GM12864 (cell line): ENCODE measurements at regions not wholly inside any gene's neighbourhood (a gene's known extent, or its start where the extent isn't known, plus 50 kb on each side); places are given as distances from the start of the nearest gene placed in this dataset.

Source experiments
- DNase-seq: peaks from one replicate; pipeline ENCODE4 v3.0.0-alpha.2; 2011; ENCODE audit warnings: low read depth
- H3K4me3 ChIP-seq: 2 replicates; pipeline ENCODE4 v1.5.1; 2011; ENCODE audit warnings: mild to moderate bottlenecking, low read depth, low read length, control low read depth
- TF ChIP-seq, protein P1 (sequence below): IDR thresholded peaks from 2 replicates; pipeline ENCODE4 v1.5.1; 2011; ENCODE audit warnings: low read depth, mild to moderate bottlenecking, moderate library complexity, low read length, control low read depth, inconsistent platforms; ENCODE audit errors: missing control alignments

DNA sequence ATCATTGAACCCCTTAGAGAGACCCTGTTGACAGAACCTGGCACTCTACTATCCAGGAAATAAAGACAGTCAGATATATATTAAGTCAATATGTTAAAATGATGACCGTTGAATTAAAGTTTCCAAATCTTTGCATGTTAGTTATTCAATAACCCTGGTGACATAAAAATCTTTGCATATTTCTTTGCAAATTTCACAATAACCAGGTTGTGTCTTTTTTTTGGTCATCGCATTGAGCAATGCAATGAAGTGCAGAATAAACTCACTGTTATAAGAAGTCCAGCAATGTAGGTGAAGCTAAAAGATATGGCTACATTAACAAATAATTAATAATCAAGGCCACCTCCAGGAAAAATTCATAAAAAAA is 596.9 kb downstream of the NYAP2 start:
- no peak overlapping the region for H3K4me3 ChIP-seq
- TF ChIP-seq, protein P1, sequence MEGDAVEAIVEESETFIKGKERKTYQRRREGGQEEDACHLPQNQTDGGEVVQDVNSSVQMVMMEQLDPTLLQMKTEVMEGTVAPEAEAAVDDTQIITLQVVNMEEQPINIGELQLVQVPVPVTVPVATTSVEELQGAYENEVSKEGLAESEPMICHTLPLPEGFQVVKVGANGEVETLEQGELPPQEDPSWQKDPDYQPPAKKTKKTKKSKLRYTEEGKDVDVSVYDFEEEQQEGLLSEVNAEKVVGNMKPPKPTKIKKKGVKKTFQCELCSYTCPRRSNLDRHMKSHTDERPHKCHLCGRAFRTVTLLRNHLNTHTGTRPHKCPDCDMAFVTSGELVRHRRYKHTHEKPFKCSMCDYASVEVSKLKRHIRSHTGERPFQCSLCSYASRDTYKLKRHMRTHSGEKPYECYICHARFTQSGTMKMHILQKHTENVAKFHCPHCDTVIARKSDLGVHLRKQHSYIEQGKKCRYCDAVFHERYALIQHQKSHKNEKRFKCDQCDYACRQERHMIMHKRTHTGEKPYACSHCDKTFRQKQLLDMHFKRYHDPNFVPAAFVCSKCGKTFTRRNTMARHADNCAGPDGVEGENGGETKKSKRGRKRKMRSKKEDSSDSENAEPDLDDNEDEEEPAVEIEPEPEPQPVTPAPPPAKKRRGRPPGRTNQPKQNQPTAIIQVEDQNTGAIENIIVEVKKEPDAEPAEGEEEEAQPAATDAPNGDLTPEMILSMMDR, result no peak
- no peak for DNase-seq

DNA sequence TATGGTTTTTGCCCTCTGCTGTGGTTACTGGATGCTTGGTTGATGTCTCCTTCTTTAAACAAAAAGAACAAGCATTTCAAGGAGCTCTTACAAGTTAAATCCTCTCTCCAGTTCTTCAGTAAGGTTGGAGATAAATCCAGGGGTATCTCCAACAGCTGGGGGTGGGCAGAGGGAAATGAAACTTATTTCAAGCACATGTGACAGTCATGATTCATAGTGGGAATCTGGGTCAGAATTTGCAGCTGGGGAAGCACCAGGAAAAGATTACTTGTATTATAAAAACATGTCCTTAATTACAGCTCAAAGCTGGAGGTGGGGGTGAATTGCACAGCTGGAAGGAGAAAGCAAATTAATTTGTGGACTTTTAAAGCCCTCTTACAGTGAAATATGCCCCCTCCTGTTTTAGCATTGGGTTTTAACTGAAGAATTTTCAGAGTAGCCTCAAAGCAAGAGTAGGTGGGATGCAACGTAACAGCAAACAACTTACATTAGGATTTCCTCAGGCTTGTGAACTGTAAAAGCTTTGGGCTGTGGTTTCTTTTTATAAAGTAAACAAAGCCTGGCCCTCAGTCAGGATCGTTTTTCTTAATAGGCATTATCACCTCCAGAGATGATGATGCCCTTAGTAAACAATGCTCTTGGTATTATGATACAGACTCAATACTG is 596.4 kb downstream of the NYAP2 start:
- no peak overlapping the region for H3K4me3 ChIP-seq
- TF ChIP-seq, protein P1, result no peak
- no peak for DNase-seq

DNA sequence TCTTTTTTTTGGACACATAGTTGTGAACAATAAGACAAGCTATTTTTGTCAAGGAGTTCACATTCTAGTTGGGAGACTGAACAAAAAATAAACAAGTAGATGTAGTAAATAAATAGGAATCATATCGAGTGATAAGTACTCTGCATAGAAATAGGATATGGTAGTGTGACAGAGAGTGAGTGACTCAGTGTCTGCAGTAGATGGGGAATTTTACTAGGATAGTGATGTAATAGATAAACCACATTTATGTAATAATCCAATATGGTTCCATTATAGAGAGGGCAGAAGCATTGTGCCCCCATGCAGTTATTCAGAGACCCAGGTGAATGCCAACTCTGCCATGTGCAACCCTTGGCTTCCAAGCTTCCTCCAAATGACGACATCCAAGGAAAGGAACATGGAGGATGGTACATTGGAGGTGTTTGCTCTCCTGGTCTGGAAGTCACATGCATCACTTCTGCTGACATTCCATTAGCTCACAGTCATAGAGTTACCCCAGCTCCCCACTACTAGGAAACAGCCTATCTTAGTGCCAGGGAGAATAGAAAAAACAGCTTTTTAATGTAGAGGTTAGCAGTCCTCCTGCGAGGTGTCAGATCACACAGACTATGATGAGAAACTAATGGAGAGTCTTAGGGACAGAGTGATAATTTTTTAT is 595.4 kb downstream of the NYAP2 start:
- H3K4me3 ChIP-seq, result no peak overlapping the region
- DNase-seq, result no peak
- TF ChIP-seq, protein P1, result no peak

DNA sequence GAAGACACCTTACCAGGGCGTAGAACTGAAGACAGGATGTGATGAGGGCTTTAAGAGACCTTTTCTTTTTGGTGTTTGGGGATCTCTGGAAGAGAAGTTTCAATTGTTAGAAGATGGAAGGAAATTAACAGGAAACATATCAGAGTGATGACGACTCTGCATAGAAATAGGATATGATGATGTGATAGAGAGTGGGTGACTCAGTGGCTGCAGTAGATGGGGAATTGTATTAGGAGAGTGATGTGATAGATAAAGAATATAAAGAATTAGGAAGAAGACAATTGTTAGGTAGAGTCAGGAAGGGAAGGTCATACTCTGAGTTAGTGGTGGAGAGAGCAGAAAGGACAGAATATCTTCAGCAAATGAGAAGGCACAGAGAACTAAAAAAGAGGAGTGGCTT is 593.9 kb downstream of the NYAP2 start:
- TF ChIP-seq, protein P1, result no peak
- DNase-seq, result no peak
- H3K4me3 ChIP-seq, result no peak overlapping the region

DNA sequence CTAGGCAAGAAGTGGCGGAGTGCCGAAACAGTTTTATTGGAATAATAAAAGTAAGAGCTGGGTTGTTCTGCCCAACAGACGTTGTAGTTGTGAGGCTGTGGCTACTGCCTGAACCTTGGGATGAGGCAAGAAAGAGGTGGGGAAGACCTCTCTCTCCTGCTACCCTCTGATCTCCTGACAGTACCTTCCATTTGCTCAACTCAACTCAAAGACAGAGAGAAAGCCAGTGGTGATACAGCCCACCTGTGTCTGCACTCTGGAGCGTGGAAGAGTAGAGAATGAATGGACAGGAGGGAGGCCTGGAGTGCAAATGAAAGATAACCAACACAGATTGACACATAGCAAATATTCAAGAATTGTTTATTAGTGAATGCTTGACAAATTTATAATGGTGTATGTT is 590.3 kb downstream of the NYAP2 start:
- TF ChIP-seq, protein P1, result no peak
- no peak for DNase-seq
- H3K4me3 ChIP-seq, result no peak overlapping the region

DNA sequence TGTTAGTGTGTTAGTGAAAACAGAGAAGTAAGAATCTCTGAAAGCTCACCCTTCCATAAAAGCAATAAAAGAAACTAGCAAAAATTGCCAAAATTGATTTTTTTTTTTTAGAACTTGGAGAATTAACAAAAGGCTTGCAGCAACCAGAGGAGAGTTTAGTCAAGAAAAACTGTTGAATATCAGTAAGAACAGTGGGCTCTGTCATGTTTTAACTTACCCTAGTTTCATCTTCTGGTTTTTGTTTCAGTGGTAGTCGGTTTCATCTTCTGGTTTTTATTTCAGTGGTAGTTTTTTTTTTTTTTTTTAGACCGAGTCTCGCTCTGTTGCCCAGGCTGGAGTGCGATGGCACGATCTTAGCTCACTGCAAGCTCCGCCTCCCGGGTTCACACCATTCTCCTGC is 580.9 kb downstream of the NYAP2 start:
- no peak overlapping the region for H3K4me3 ChIP-seq
- no peak for DNase-seq
- TF ChIP-seq, protein P1, result no peak

DNA sequence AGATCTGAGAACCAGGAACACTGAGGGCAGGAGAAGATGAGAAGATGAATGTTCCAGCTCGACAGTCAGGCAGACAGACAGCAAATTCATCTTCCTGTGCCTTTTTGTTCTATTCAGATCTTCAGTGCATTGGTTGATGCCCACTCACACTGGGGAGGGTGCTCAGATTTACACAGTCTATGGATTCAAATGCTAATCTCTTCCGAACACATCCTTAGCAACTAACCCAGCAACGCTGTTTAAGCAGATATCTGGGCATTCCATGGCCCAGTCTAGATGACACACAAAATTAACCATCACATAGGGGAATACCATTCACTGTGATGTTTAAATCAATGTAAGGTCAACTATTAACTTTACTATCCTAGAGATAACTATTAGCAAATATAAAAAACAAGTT is 571.9 kb downstream of the NYAP2 start:
- TF ChIP-seq, protein P1, result no peak
- no peak for DNase-seq

More for the DNA sequence above, 571.9 kb downstream of the NYAP2 start:
- H3K4me3 ChIP-seq, result no peak overlapping the region
